Activated naive CD4-positive, alpha-beta T cell treated with anti-CD3 and anti-CD28 coated beads, Interleukin-2, amount 50 U/mL, for 24 hours (primary cell): ENCODE measurements at regions not wholly inside any gene's neighbourhood (a gene's known extent, or its start where the extent isn't known, plus 50 kb on each side); places are given as distances from the start of the nearest gene placed in this dataset.

Experiments
- H3K27ac Mint-ChIP-seq: one replicate; pipeline ENCODE4 v1.8.0; 2021; ENCODE audit warnings: mild to moderate bottlenecking, mixed read lengths
- H3K27me3 Mint-ChIP-seq: one replicate; pipeline ENCODE4 v1.8.0; 2021; ENCODE audit warnings: mixed read lengths
- H3K36me3 Mint-ChIP-seq: one replicate; pipeline ENCODE4 v1.8.0; 2021; ENCODE audit warnings: mixed read lengths
- H3K4me1 Mint-ChIP-seq: one replicate; pipeline ENCODE4 v1.8.0; 2021; ENCODE audit warnings: mixed read lengths
- H3K4me3 Mint-ChIP-seq: one replicate; pipeline ENCODE4 v1.8.0; 2021; ENCODE audit warnings: mild to moderate bottlenecking, mixed read lengths
- H3K9me3 Mint-ChIP-seq: one replicate; pipeline ENCODE4 v1.8.0; 2021; ENCODE audit warnings: mixed read lengths

DNA sequence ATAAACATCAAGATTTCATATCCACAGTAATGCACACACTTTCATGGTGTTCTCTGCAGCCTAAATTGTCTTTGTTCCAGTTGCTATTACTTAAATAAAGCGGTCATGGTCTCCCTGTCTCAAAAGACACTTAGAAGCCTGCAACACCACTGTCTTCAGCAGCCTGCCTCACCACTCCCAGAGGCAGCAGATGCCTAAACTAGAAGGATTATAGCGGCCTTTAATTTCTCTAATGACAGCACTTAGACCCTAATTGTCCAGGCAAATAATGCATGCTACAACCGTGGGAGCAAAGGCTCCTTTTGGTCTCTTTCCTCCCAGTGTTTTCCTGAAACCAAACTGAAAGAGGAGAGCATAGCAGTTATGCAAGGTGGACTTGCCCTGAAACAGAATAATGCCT, 248.8 kb upstream of the SLC39A10 start:
- Mint-ChIP-seq H3K27me3 (no peaks in the 10 kb centered on the region), H3K9me3 (no peaks in the 10 kb centered on the region), H3K36me3 (no peaks in the 10 kb centered on the region), H3K4me1 (peaks cover 7% of the 10 kb centered on the region), H3K4me3 (no peak overlapping the region), H3K27ac (no peak overlapping the region)

DNA sequence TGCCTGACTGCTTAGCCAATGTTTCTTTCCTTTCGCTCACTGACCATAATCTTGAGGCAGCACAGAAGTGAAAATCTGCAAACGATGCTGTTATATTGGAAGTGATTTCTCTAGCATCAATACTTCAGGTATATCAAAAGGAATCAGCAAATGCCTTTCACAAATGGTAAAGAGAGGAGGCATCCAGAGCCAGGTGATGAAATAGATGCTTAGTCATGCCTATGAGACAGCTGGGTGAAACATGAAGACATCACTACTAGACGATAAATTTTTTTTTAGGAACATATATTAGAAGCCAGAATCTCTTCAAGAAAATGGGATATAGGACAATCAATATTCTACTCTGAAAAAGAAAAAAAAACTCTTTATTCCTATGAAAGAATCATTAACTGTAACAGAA, 249.2 kb upstream of the SLC39A10 start:
- H3K27me3 Mint-ChIP-seq, result no peaks in the 10 kb centered on the region
- H3K4me3 Mint-ChIP-seq, result no peak overlapping the region
- H3K27ac Mint-ChIP-seq, result no peak overlapping the region
- no peaks in the 10 kb centered on the region for H3K9me3 Mint-ChIP-seq
- peaks cover 4% of the 10 kb centered on the region for H3K4me1 Mint-ChIP-seq
- H3K36me3 Mint-ChIP-seq, result no peaks in the 10 kb centered on the region

DNA sequence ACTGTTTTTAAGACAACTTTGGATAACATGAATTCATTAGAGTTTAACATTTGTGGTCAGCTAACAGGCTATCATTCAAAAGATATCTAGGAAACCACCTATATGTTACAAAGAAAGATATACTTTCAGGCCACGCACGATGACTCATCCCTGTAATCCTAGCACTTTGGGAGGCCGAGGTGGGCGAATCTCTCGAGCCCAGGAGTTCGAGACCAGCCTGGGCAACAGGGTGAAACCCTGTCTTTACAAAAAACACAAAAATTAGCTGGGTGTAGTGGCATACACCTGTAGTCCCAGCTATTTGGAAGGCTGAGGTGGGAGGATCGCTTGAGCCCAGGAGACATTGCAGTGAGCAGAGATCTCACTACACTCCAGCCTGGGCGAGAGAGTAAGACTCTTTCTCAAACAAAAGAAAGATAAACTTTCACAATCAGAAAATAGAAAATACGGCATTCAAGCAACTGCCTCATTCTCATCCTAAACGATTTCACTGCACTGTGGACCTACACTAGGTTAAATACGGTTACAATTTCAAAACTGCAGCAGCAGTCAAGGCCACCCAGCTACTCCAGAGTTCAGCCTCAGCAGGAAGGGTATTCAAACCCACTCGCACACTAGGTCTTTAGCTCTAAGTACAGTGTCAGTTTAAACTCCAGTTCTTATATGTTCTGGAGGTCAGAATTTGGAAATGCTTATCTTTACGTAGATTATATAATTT, 250.0 kb upstream of the SLC39A10 start:
- H3K4me3 Mint-ChIP-seq, result peak overlapping the region; percentile 15
- no peaks in the 10 kb centered on the region for H3K27me3 Mint-ChIP-seq
- no peak overlapping the region for H3K27ac Mint-ChIP-seq
- no peaks in the 10 kb centered on the region for H3K9me3 Mint-ChIP-seq
- H3K36me3 Mint-ChIP-seq, result no peaks in the 10 kb centered on the region
- H3K4me1 Mint-ChIP-seq, result peaks cover 4% of the 10 kb centered on the region

DNA sequence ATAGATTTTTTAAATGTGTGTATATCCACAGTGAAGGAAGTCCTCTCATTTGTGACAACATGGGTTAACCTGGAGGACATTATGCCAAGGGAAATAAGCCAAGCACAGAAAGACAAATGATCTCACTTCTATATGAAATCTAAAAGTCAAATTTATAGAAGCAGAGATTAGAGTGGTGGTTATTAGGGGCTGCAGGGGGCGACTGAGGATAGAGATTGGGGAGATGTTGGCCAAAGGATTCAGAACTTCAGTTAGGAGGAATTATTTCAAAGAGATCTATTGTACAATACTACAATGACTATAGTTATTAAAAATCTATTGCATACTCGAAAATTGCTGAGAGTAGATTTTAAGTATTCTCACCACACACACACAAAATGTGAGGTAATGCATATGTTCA, 252.4 kb upstream of the SLC39A10 start:
- Mint-ChIP-seq H3K27ac (no peak overlapping the region), H3K9me3 (no peaks in the 10 kb centered on the region), H3K4me1 (peaks cover 4% of the 10 kb centered on the region), H3K4me3 (no peak overlapping the region), H3K27me3 (no peaks in the 10 kb centered on the region), H3K36me3 (no peaks in the 10 kb centered on the region)

DNA sequence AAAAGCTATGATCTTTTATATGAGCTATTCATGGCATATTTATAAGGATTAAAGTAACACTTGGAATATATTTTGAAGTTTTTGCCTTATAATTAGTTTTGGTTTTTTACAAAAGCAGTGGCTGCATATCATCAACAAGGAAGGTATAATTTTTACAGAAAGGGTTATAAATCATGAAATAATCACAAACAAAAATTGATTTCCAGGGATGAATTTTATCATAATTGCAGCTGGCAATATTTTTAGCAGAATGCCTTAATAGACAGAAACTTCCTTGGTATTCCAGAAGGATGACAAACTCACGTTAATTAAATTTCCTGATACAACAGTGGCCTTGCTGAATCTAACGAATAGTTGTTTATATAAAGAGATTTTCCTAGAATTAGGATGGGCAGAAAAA, 260.5 kb upstream of the SLC39A10 start:
- no peaks in the 10 kb centered on the region for H3K36me3 Mint-ChIP-seq
- no peaks in the 10 kb centered on the region for H3K9me3 Mint-ChIP-seq
- H3K4me3 Mint-ChIP-seq, result no peak overlapping the region

DNA sequence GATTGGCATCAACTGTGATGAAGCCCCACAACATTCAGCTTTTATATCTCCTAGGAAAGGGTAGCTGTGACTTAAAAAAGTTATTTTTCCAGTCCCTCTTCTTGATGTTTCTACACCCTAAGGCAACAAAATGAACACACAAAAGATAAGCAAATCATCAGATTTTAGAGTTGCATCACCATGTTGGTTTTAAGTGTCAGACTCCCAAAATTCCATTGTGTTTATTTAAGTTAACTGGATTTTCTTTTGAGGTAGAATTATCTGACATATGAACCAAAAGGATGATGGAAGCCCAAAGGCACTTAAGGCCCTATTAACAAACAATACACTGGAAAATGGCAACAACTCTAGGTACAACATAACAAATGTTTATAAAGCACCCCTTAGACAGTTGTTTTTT, 261.7 kb upstream of the SLC39A10 start:
- Mint-ChIP-seq H3K27me3 (no peaks in the 10 kb centered on the region), H3K36me3 (no peaks in the 10 kb centered on the region), H3K9me3 (no peaks in the 10 kb centered on the region), H3K27ac (no peak overlapping the region), H3K4me3 (no peak overlapping the region), H3K4me1 (no peaks in the 10 kb centered on the region)

More for the DNA sequence above, 260.5 kb upstream of the SLC39A10 start:
- H3K27ac Mint-ChIP-seq, result no peak overlapping the region
- no peaks in the 10 kb centered on the region for H3K27me3 Mint-ChIP-seq
- no peaks in the 10 kb centered on the region for H3K4me1 Mint-ChIP-seq

DNA sequence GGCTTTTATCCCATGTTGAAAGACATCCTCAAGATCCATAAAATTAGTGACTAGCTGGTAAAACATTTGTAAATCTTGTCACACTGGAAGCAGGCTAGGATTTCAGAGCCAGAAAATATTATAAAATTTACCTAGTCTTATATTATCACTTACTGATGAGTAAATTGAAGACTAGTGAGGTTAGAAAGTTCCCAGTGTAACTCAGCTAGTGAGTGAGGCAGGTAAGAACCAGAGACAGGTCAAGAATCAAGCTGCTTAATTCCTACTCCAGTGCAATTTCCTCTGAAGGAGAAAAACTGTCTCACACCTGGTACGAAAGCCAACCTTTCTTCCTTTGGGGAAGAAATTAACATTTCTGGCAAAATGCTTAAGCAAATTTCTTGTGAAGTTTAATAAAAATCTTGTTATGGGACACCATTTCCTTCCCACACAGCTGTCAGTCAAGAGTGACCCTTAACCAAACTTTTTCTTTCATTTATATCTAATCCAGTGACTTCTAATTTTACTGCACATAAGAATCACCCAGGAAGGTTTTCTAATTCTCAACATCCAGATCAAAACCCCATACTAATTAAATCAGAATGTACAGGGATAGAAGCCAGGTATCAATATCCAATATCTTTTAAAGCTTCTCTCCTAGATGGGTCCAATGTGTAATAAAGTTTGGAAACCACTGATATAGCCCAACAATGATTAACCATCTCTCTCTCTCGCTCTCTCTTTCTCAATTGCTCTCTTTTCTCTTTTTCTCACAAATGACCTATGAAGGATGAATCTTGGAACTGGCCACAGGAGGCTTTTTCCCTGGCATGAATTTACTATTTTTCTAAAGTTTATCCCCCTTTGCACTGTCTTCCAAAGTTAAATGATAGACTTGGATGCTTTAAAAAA, 264.3 kb upstream of the SLC39A10 start:
- no peak overlapping the region for H3K4me3 Mint-ChIP-seq
- H3K27me3 Mint-ChIP-seq, result no peaks in the 10 kb centered on the region
- no peaks in the 10 kb centered on the region for H3K9me3 Mint-ChIP-seq
- no peak overlapping the region for H3K27ac Mint-ChIP-seq
- H3K36me3 Mint-ChIP-seq, result no peaks in the 10 kb centered on the region
- H3K4me1 Mint-ChIP-seq, result no peaks in the 10 kb centered on the region

DNA sequence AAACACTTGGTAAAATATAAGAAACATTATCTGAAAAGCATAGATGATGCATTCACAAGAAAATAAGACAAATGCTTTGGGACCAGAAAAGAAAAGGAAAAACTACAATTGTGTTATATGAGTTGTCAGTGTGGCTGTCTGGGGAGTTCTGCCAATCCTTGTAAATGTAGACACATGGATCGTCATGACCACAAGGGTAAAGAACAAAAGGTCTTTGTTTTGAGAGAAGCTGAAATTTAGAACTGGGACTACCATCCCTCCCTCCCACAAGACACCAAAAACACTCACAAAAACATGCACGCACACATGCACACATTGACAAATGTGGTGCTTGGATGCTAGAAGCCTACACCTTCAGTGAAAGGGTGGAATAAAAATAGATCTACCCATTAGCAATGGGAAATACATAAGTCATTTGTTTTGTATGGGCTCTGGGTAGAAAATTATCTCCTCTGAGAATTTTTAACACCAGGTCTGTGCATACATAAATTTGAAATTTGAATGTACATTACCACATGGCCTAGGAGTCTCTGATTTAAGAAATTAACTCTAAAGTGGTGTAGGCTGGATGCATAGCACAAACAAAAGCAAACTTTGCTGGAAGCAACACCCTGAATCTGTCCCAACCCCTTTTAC, 266.2 kb upstream of the SLC39A10 start:
- H3K27me3 Mint-ChIP-seq, result no peaks in the 10 kb centered on the region
- H3K9me3 Mint-ChIP-seq, result no peaks in the 10 kb centered on the region
- H3K36me3 Mint-ChIP-seq, result peaks cover 4% of the 10 kb centered on the region
- no peaks in the 10 kb centered on the region for H3K4me1 Mint-ChIP-seq
- no peak overlapping the region for H3K27ac Mint-ChIP-seq
- H3K4me3 Mint-ChIP-seq, result no peak overlapping the region

DNA sequence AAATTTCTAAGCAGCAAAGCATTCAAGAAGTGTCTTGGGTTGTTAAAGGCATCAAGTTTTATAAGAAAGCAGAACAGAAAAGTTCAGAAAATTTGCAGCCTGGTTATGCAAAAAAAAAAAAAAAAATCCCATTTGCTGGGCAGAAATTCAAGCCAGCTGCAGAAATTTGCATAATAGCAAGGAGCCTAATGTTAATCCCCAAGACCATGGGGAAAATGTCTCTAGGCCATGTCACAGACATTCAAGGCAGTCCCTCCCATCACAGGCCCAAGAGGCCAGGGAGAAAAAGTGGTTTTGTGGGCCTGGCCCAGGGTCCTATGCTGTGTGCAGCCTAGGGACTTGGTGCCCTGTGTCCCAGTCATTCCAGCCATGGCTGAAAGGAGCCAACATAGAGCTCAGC, 269.0 kb upstream of the SLC39A10 start:
- H3K4me1 Mint-ChIP-seq, result peaks cover 5% of the 10 kb centered on the region
- no peaks in the 10 kb centered on the region for H3K27me3 Mint-ChIP-seq
- H3K36me3 Mint-ChIP-seq, result peaks cover 4% of the 10 kb centered on the region
- H3K4me3 Mint-ChIP-seq, result no peak overlapping the region
- H3K9me3 Mint-ChIP-seq, result no peaks in the 10 kb centered on the region
- no peak overlapping the region for H3K27ac Mint-ChIP-seq

DNA sequence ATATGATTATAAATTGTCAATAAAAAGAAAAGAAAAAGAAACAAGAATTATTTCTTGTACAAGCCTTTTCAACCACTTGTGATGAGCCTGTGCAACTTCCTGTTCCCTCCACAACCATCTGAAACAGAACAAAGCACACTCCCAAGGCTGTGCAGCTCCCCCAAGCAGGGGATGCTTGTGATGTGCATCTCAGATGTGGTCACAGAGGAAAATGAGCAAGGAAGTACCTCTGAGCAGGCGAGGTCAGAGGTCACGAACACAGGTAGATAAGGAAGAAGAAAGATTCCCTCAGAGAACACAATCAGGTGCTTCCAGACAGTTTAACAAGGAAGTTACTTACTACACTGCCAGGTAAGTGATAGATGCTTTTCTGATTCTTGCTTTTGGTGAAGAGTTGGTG, 274.8 kb upstream of the SLC39A10 start:
- H3K4me3 Mint-ChIP-seq, result no peak overlapping the region
- no peaks in the 10 kb centered on the region for H3K27me3 Mint-ChIP-seq
- H3K27ac Mint-ChIP-seq, result peak overlapping the region; percentile 79
- H3K9me3 Mint-ChIP-seq, result no peaks in the 10 kb centered on the region
- peaks cover 24% of the 10 kb centered on the region for H3K4me1 Mint-ChIP-seq
- no peaks in the 10 kb centered on the region for H3K36me3 Mint-ChIP-seq

DNA sequence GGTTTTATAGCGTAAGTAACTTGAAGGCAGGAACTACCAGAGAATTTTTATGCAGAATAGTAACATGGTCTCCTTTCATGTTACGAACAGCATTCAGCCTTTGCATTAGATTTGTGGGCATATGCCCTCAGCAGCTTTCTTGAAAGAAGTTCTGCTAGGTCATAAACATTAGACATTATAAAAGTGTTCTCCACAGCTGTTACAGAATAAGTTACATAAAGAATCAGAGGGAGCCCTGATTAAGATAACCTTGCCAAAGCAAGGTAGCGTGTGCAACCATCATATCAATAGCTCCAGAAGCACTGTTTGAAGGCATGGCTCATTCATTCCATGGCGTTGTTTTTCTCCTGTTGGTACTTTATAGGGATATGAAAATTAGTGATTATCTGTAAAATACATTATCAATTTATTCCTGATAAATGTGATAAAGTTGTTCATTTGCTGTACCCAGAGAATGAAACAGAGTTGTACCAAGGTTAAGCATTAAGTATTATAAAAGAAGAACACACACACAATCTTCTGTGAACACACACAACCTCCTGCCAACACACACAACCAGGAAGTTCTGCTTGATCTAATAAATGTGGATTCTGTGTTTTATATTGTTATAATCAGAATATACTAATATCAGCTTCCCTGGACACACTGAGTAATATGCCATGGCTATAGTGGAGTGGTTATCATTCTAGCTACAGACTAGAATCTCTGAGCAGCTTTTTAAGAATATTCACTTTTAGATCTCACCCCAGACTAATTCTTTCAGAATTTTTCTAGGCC, 286.7 kb upstream of the SLC39A10 start:
- Mint-ChIP-seq H3K27me3 (no peaks in the 10 kb centered on the region), H3K27ac (no peak overlapping the region), H3K9me3 (no peaks in the 10 kb centered on the region), H3K4me1 (no peaks in the 10 kb centered on the region), H3K36me3 (peaks cover 1% of the 10 kb centered on the region), H3K4me3 (no peak overlapping the region)

DNA sequence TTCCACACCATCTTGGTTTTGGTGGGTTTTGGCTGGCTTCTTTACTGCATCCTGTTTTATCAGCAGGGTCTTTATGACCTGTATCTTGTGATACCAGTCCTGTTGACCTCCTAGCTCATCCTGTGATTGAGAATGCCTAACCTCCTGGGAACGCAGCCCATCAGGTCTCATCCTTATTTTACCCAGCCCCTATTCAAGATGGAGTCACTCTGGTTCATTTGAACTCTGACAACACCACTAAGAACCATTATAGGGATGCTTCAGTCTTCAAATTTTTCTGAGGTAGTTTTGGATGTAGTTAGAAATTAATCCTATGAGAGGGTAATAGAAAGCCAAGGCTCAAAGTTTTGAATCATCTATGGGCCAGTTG, 287.8 kb upstream of the SLC39A10 start:
- peaks cover 10% of the 10 kb centered on the region for H3K4me1 Mint-ChIP-seq
- no peak overlapping the region for H3K27ac Mint-ChIP-seq
- no peaks in the 10 kb centered on the region for H3K9me3 Mint-ChIP-seq
- H3K4me3 Mint-ChIP-seq, result no peak overlapping the region
- no peaks in the 10 kb centered on the region for H3K27me3 Mint-ChIP-seq
- peaks cover 4% of the 10 kb centered on the region for H3K36me3 Mint-ChIP-seq

DNA sequence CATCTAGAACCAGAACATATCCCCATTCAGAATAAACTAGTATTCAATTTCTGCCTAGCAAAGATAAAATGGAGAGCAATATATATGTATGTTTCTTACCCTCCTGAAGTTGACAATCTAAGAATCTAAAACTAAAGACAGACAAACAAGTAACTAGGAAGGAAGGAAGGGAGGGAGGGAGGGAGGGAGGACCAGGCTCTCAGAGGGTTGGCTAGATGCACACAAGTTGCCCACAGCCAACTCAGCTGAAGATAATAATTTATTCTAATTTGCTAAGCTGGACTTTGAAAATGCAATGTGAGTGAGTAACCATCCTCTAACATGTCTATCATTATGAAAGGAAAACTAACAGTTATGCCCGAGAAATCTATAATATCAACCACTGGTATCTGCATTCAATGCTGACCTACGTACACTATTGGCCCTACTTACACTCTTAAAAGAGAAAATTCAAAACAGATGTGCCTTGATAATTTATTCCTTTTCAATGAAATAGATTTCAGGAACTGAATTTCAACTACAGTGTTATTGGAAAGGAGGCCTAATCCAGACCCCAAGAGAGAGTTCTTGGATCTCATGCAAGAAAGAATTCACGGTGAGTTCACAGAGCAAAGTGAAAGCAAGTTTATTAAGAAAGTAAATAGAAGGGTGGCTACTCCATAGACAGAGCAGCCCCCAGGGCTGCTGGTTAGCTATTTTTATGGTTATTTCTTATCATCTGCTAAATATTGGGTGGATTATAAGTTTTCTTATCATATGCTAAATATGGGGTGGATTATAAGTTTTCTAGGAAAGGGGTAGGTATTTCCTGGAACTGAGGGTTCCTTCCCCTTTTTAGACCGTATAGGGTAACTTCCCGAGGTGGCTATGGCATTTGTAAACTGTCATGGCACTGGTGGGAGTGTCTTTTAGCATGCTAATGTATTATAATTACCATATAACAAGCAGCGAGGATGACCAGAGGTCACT, 288.5 kb upstream of the SLC39A10 start:
- Mint-ChIP-seq H3K27ac (no peak overlapping the region), H3K36me3 (peaks cover 4% of the 10 kb centered on the region), H3K4me3 (no peak overlapping the region)

DNA sequence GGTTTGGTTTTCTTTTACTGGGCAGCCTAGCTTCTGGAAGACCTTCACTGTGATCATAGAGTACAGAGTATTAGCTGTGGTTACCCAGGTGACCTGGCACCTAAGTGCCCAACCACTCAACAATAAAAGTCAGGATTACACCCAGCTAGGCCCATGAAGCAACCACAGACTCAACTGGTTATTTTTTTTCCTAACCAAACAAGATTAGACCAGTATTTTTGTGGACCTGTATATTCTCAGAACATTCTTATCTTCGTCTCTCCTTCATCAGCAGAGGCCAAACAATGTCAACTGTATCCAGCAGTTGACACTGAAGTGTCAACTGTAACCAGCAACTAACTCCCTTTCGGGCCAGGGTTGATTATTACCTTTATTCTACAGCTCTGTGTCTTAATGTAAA, 289.2 kb upstream of the SLC39A10 start:
- H3K4me1 Mint-ChIP-seq, result peaks cover 10% of the 10 kb centered on the region
- H3K4me3 Mint-ChIP-seq, result no peak overlapping the region
- H3K36me3 Mint-ChIP-seq, result peaks cover 4% of the 10 kb centered on the region
- no peak overlapping the region for H3K27ac Mint-ChIP-seq
- no peaks in the 10 kb centered on the region for H3K27me3 Mint-ChIP-seq
- no peaks in the 10 kb centered on the region for H3K9me3 Mint-ChIP-seq

More for the DNA sequence above, 288.5 kb upstream of the SLC39A10 start:
- H3K4me1 Mint-ChIP-seq, result peaks cover 10% of the 10 kb centered on the region
- no peaks in the 10 kb centered on the region for H3K9me3 Mint-ChIP-seq
- no peaks in the 10 kb centered on the region for H3K27me3 Mint-ChIP-seq
